Calu3 (cell line): ENCODE measurements at regions not wholly inside any gene's neighbourhood (a gene's known extent, or its start where the extent isn't known, plus 50 kb on each side); places are given as distances from the start of the nearest gene placed in this dataset.

Experiments
- BruUV-seq: library from RNA; stranded (reverse); fragments of 400-500 nt; replicated peaks from 2 replicates; lab custom pipeline; 2021; lab: Mats Ljungman, UMichigan
- CTCF ChIA-PET: fragments of 300-600 bp; sonication (Branson Sonifier 250); formaldehyde crosslinking; loops from one replicate; lab custom pipeline; 2022; ENCODE audit warnings: antibody characterized with exemption; lab: Charles Lee
- DNase-seq: peaks from one replicate; pipeline ENCODE4 v3.0.0; 2022
- H3K27ac Mint-ChIP-seq: one replicate; pipeline ENCODE4 v1.8.0; 2022; ENCODE audit warnings: mixed read lengths; ENCODE audit not compliant: unreplicated experiment
- H3K27me3 Mint-ChIP-seq: one replicate; pipeline ENCODE4 v1.8.0; 2022; ENCODE audit warnings: mixed read lengths; ENCODE audit not compliant: unreplicated experiment
- H3K36me3 Mint-ChIP-seq: one replicate; pipeline ENCODE4 v1.8.0; 2022; ENCODE audit warnings: mild to moderate bottlenecking, moderate library complexity, mixed read lengths; ENCODE audit not compliant: insufficient read depth, unreplicated experiment
- H3K4me1 Mint-ChIP-seq: one replicate; pipeline ENCODE4 v1.8.0; 2022; ENCODE audit warnings: mild to moderate bottlenecking, low read depth, mixed read lengths; ENCODE audit not compliant: unreplicated experiment
- H3K4me3 Mint-ChIP-seq: one replicate; pipeline ENCODE4 v1.8.0; 2022; ENCODE audit warnings: mild to moderate bottlenecking, low read depth, moderate library complexity, mixed read lengths; ENCODE audit not compliant: unreplicated experiment
- H3K9me3 Mint-ChIP-seq: one replicate; pipeline ENCODE4 v1.8.0; 2022; ENCODE audit warnings: low read depth, mixed read lengths; ENCODE audit not compliant: unreplicated experiment
- CTCF ChIP-seq: fragments of 200-600 bp; IDR thresholded peaks from one replicate; pipeline ENCODE4 v1.8.0; 2022; ENCODE audit warnings: antibody characterized with exemption; ENCODE audit not compliant: unreplicated experiment
- intact Hi-C: fragments of 100-400 bp; cut with micrococcal nuclease; formaldehyde crosslinking; loops from one replicate; pipeline ENCODE4 v1.10.0; 2022; ENCODE audit not compliant: unreplicated experiment

- Mint-ChIP-seq H3K36me3 (no peaks in the 10 kb centered on the region), H3K4me3 (no peak overlapping the region), H3K9me3 (peaks cover 3% of the 10 kb centered on the region), H3K4me1 (no peaks in the 10 kb centered on the region), H3K27me3 (no peaks in the 10 kb centered on the region), H3K27ac (no peak overlapping the region)
- intact Hi-C loops: no loop called here
- no peak for TF ChIP-seq CTCF
- no peak for DNase-seq
- CTCF ChIA-PET: no interaction called here
- BruUV-seq: no TSS peak
Observed at GRCh38 chr18:78908462-78909260, 71.0 kb upstream of the SALL3 start.

- Mint-ChIP-seq H3K27ac (no peak overlapping the region), H3K4me3 (no peak overlapping the region), H3K9me3 (peaks cover 10% of the 10 kb centered on the region), H3K36me3 (no peaks in the 10 kb centered on the region), H3K27me3 (no peaks in the 10 kb centered on the region), H3K4me1 (no peaks in the 10 kb centered on the region)
- BruUV-seq: no TSS peak
- no peak for TF ChIP-seq CTCF
- intact Hi-C loops: no loop called here
- CTCF ChIA-PET: no interaction called here
- no peak for DNase-seq
Observed at GRCh38 chr18:78911751-78912283, 67.8 kb upstream of the SALL3 start.

GRCh38 chr18:78912336-78912735, 67.3 kb upstream of the SALL3 start:
- Mint-ChIP-seq H3K4me1 (no peaks in the 10 kb centered on the region), H3K27me3 (no peaks in the 10 kb centered on the region), H3K27ac (no peak overlapping the region), H3K4me3 (no peak overlapping the region), H3K9me3 (peaks cover 12% of the 10 kb centered on the region), H3K36me3 (no peaks in the 10 kb centered on the region)
- CTCF ChIA-PET: no interaction called here
- intact Hi-C loops: no loop called here
- no TSS peak for BruUV-seq
- no peak for TF ChIP-seq CTCF
- no peak for DNase-seq

- H3K36me3 Mint-ChIP-seq: no peaks in the 10 kb centered on the region
- BruUV-seq: no TSS peak
- CTCF ChIA-PET: no interaction called here
- H3K27ac Mint-ChIP-seq: no peak overlapping the region
- no peak overlapping the region for H3K4me3 Mint-ChIP-seq
- peaks cover 15% of the 10 kb centered on the region for H3K9me3 Mint-ChIP-seq
- H3K4me1 Mint-ChIP-seq: no peaks in the 10 kb centered on the region
- intact Hi-C loops: no loop called here
- H3K27me3 Mint-ChIP-seq: no peaks in the 10 kb centered on the region
- DNase-seq: no peak
- TF ChIP-seq CTCF: no peak
Observed at GRCh38 chr18:78912844-78913243, 66.8 kb upstream of the SALL3 start.
